ENCODE measurements at regions not wholly inside any gene's neighbourhood (a gene's known extent, or its start where the extent isn't known, plus 50 kb on each side); places are given as distances from the start of the nearest gene placed in this dataset.
A peak's percentile ranks its signal among the peaks of the same experiment; 100 is the strongest.

GRCh38 chr1:234701737-234702341 is 91.9 kb upstream of the IRF2BP2 start:
- Histone ChIP-seq H3K27me3 (ENCODE audit: insufficient read depth, low read depth, low read length) (no peaks in the 10 kb centered on the region), H3K9me2 (ENCODE audit: insufficient read depth, low read length) (no peaks in the 10 kb centered on the region)

GRCh38 chr1:234699795-234700665 is 90.1 kb upstream of the IRF2BP2 start:
- Histone ChIP-seq H3K27ac (ENCODE audit: low read length) (peak overlapping the region; percentile 52), H3F3A (ENCODE audit: insufficient read depth, low read length, poor library complexity, severe bottlenecking) (no peaks in the 10 kb centered on the region), H4K20me1 (ENCODE audit: insufficient read depth) (no peaks in the 10 kb centered on the region), H3K9me3 (ENCODE audit: low read length) (no peaks in the 10 kb centered on the region), H3K4me2 (ENCODE audit: low read length) (peak overlapping the region; percentile 33), H2AFZ (ENCODE audit: low read depth, low read length) (no peak overlapping the region), H3K4me3 (ENCODE audit: low read length) (peak overlapping the region; percentile 40), H3K36me3 (ENCODE audit: insufficient read depth, low read length) (no peaks in the 10 kb centered on the region), H3K79me2 (replicated peaks; ENCODE audit: insufficient read depth, low read length) (no peaks in the 10 kb centered on the region), H3K27me3 (ENCODE audit: insufficient read depth, low read depth, low read length) (no peaks in the 10 kb centered on the region), H3K9me2 (ENCODE audit: insufficient read depth, low read length) (no peaks in the 10 kb centered on the region), H3K9ac (ENCODE audit: low read length) (peak overlapping the region; percentile 17)
- TF ChIP-seq EP300 (conservative IDR thresholded peaks at IDR 0.05; ENCODE audit: poor library complexity, severe bottlenecking) (peak; percentile 88), POLR2AphosphoS5 (IDR thresholded peaks at IDR 0.05) (peak; percentile 79), RAD21 (conservative IDR thresholded peaks at IDR 0.05) (peak; percentile 40), TAF1 (IDR thresholded peaks at IDR 0.05; ENCODE audit: low read depth) (no peak), EZH2 (IDR thresholded peaks at IDR 0.05; ENCODE audit: borderline replicate concordance, insufficient read depth, low read length, poor library complexity, severe bottlenecking) (no peak), SMC3 (conservative IDR thresholded peaks at IDR 0.05; ENCODE audit: poor library complexity) (peak; percentile 45), MXI1 (conservative IDR thresholded peaks at IDR 0.05; ENCODE audit: poor library complexity, severe bottlenecking) (peak; percentile 37), REST (IDR thresholded peaks at IDR 0.05; ENCODE audit: borderline replicate concordance) (peak; percentile 72)

More at GRCh38 chr1:234701737-234702341, 91.9 kb upstream of the IRF2BP2 start:
- Histone ChIP-seq H2AFZ (ENCODE audit: low read depth, low read length) (no peak overlapping the region), H3K79me2 (replicated peaks; ENCODE audit: insufficient read depth, low read length) (no peaks in the 10 kb centered on the region), H3K27ac (ENCODE audit: low read length) (no peak overlapping the region), H3F3A (ENCODE audit: insufficient read depth, low read length, poor library complexity, severe bottlenecking) (no peaks in the 10 kb centered on the region), H3K4me2 (ENCODE audit: low read length) (no peak overlapping the region), H4K20me1 (ENCODE audit: insufficient read depth) (no peaks in the 10 kb centered on the region), H3K36me3 (ENCODE audit: insufficient read depth, low read length) (no peaks in the 10 kb centered on the region), H3K9me3 (ENCODE audit: low read length) (no peaks in the 10 kb centered on the region), H3K9ac (ENCODE audit: low read length) (no peak overlapping the region), H3K4me3 (ENCODE audit: low read length) (no peak overlapping the region)
- no peak for TF ChIP-seq POLR2AphosphoS5 (IDR thresholded peaks at IDR 0.05)

- H3K27ac ChIP-seq (ENCODE audit: low read length), result no peak overlapping the region
- H4K20me1 ChIP-seq (ENCODE audit: insufficient read depth), result no peaks in the 10 kb centered on the region
- no peak overlapping the region for H3K9ac ChIP-seq (ENCODE audit: low read length)
- no peaks in the 10 kb centered on the region for H3K27me3 ChIP-seq (ENCODE audit: insufficient read depth, low read depth, low read length)
- no peaks in the 10 kb centered on the region for H3F3A ChIP-seq (ENCODE audit: insufficient read depth, low read length, poor library complexity, severe bottlenecking)
- no peaks in the 10 kb centered on the region for H3K9me3 ChIP-seq (ENCODE audit: low read length)
- TF ChIP-seq MXI1 (conservative IDR thresholded peaks at IDR 0.05; ENCODE audit: poor library complexity, severe bottlenecking), result no peak
- no peak for TF ChIP-seq CTCF (IDR thresholded peaks at IDR 0.05; ENCODE audit: poor library complexity, severe bottlenecking)
- TF ChIP-seq EZH2 (IDR thresholded peaks at IDR 0.05; ENCODE audit: borderline replicate concordance, insufficient read depth, low read length, poor library complexity, severe bottlenecking), result no peak
- no peak for TF ChIP-seq TAF1 (IDR thresholded peaks at IDR 0.05; ENCODE audit: low read depth)
- TF ChIP-seq REST (IDR thresholded peaks at IDR 0.05; ENCODE audit: borderline replicate concordance), result no peak
- TF ChIP-seq RAD21 (conservative IDR thresholded peaks at IDR 0.05), result no peak
- no peak for TF ChIP-seq POLR2AphosphoS5 (IDR thresholded peaks at IDR 0.05)
- TF ChIP-seq EP300 (conservative IDR thresholded peaks at IDR 0.05; ENCODE audit: poor library complexity, severe bottlenecking), result no peak
- no peak for TF ChIP-seq SMC3 (conservative IDR thresholded peaks at IDR 0.05; ENCODE audit: poor library complexity)
- H3K4me2 ChIP-seq (ENCODE audit: low read length), result no peak overlapping the region
- H3K36me3 ChIP-seq (ENCODE audit: insufficient read depth, low read length), result no peaks in the 10 kb centered on the region
- H3K4me3 ChIP-seq (ENCODE audit: low read length), result no peak overlapping the region
- H2AFZ ChIP-seq (ENCODE audit: low read depth, low read length), result no peak overlapping the region
- no peaks in the 10 kb centered on the region for H3K79me2 ChIP-seq (replicated peaks; ENCODE audit: insufficient read depth, low read length)
- H3K9me2 ChIP-seq (ENCODE audit: insufficient read depth, low read length), result no peaks in the 10 kb centered on the region
These were observed 88.7 kb upstream of the IRF2BP2 start for GRCh38 chr1:234698686-234699085.

All from neural cell (in vitro differentiated cells).